ENCODE measurements at regions not wholly inside any gene's neighbourhood (a gene's known extent, or its start where the extent isn't known, plus 50 kb on each side); places are given as distances from the start of the nearest gene placed in this dataset.

DNA sequence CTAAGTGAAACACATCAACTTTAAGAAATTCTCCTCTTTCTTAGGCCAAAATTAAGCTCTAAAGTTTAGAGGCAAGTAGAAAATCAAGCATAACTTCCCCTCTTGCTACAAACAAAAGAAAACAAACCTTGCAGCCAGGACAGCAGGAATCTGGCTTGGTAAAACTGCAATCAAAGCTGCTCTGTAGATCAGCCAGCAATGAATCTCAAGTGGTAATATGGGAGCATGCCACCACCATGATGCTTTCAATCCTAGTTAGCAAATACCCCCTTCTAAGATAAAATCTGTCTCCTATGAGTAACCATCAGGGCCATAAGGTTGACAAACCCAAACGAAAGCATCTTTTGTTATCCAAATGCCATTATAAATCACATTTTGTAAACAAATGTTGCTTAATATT, 208.3 kb upstream of the PLSCR5 start:
- Histone ChIP-seq H3K9me3 (no peaks in the 10 kb centered on the region), H3K4me1 (no peaks in the 10 kb centered on the region), H3K27me3 (no peaks in the 10 kb centered on the region), H3K36me3 (no peaks in the 10 kb centered on the region), H3K27ac (no peak overlapping the region), H3K4me3 (no peak overlapping the region)
- no peak for DNase-seq
- WGBS, 2 donors: 20 to 29% methylated on average over 1 of the region's 1 CpG
- ATAC-seq (ENCODE audit: low FRiP score in 2 of 2): no peak
- TF ChIP-seq POLR2AphosphoS5 (IDR thresholded peaks at IDR 0.05) (no peak), EP300 (IDR thresholded peaks at IDR 0.05) (no peak), POLR2A (IDR thresholded peaks at IDR 0.05) (no peak)
- TF ChIP-seq, protein P1, sequence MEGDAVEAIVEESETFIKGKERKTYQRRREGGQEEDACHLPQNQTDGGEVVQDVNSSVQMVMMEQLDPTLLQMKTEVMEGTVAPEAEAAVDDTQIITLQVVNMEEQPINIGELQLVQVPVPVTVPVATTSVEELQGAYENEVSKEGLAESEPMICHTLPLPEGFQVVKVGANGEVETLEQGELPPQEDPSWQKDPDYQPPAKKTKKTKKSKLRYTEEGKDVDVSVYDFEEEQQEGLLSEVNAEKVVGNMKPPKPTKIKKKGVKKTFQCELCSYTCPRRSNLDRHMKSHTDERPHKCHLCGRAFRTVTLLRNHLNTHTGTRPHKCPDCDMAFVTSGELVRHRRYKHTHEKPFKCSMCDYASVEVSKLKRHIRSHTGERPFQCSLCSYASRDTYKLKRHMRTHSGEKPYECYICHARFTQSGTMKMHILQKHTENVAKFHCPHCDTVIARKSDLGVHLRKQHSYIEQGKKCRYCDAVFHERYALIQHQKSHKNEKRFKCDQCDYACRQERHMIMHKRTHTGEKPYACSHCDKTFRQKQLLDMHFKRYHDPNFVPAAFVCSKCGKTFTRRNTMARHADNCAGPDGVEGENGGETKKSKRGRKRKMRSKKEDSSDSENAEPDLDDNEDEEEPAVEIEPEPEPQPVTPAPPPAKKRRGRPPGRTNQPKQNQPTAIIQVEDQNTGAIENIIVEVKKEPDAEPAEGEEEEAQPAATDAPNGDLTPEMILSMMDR (IDR thresholded peaks at IDR 0.05): no peak

DNA sequence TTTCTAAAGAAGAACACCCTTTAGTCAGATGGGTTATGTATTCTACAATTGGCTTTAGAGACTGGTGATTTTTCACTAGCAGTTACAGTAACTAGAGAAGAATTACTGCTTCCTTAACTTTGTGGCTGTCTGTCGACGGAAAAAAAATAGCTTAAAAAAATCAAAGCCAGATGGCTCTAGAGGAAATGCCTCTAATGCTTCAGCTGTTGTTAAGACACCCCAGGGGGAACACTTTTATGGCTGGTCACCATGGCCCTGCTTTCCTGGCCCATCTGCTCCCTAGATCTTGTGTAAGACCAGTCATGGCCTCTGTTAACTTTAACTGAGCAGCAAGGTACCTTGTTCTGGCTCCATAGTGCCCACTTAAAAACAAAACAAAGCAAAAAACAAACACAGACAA, 198.6 kb upstream of the PLSCR5 start:
- Histone ChIP-seq H3K4me1 (no peaks in the 10 kb centered on the region), H3K27ac (no peak overlapping the region), H3K27me3 (no peaks in the 10 kb centered on the region), H3K4me3 (no peak overlapping the region), H3K9me3 (no peaks in the 10 kb centered on the region), H3K36me3 (no peaks in the 10 kb centered on the region)
- WGBS, 2 donors: 33 to 54% methylated on average over 2 of the region's 2 CpGs
- DNase-seq (no peak), ATAC-seq (ENCODE audit: low FRiP score in 2 of 2) (no peak)
- TF ChIP-seq, protein P1 (IDR thresholded peaks at IDR 0.05): no peak
- TF ChIP-seq POLR2A (IDR thresholded peaks at IDR 0.05) (no peak), POLR2AphosphoS5 (IDR thresholded peaks at IDR 0.05) (no peak), EP300 (IDR thresholded peaks at IDR 0.05) (no peak)

DNA sequence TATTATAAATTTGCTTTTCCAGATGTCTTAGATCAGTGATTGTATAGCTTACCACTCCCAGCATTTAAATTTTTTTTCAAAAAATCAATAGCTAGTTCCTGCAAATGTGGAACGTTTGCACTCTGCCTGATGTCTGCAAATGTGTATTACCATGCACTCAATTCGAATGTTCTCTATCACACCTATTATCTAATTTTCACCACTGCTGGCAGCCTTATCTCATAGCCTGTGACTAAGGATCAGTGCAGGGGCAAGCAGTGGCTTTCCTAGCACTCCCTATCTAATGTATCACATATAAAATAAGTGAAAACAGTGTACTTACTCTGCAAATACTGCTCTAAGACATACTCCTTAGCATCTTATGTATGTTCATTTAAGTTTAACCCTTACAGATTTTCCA, 196.3 kb upstream of the PLSCR5 start:
- ATAC-seq (ENCODE audit: low FRiP score in 2 of 2): no peak
- Histone ChIP-seq H3K9me3 (no peaks in the 10 kb centered on the region), H3K27me3 (no peaks in the 10 kb centered on the region), H3K4me3 (no peak overlapping the region), H3K27ac (no peak overlapping the region), H3K36me3 (no peaks in the 10 kb centered on the region), H3K4me1 (no peaks in the 10 kb centered on the region)
- no peak for DNase-seq
- 17 to 25% methylated on average over 2 of the region's 2 CpGs for WGBS, 2 donors
- TF ChIP-seq EP300 (IDR thresholded peaks at IDR 0.05): no peak
- TF ChIP-seq POLR2A (IDR thresholded peaks at IDR 0.05): no peak
- TF ChIP-seq, protein P1 (IDR thresholded peaks at IDR 0.05): no peak
- TF ChIP-seq POLR2AphosphoS5 (IDR thresholded peaks at IDR 0.05): no peak

DNA sequence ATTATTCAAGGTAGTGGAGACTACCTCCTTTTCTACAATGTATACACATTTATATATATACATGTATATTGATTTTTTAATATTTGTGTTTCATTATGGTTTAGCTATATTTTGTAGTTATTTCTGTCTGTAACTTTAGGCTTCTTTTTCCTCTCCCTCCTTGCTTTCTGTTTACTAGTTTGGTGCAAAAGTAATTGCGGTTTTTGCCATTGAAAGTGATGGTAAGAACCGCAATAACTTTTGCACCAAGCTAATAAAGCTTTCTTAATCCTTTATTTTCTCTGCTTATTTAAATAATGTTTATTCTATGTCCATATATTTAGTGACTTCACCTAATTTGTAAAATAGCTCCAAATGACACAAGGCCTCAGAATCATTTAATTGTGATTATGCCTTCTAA, 195.3 kb upstream of the PLSCR5 start:
- Histone ChIP-seq H3K4me3 (no peak overlapping the region), H3K27me3 (no peaks in the 10 kb centered on the region), H3K27ac (no peak overlapping the region), H3K9me3 (no peaks in the 10 kb centered on the region), H3K36me3 (no peaks in the 10 kb centered on the region), H3K4me1 (no peaks in the 10 kb centered on the region)
- TF ChIP-seq EP300 (IDR thresholded peaks at IDR 0.05): no peak
- TF ChIP-seq, protein P1 (IDR thresholded peaks at IDR 0.05): no peak
- TF ChIP-seq POLR2AphosphoS5 (IDR thresholded peaks at IDR 0.05): no peak
- TF ChIP-seq POLR2A (IDR thresholded peaks at IDR 0.05): no peak
- no peak for ATAC-seq (ENCODE audit: low FRiP score in 2 of 2)
- 72 to 80% methylated on average over 2 of the region's 2 CpGs for WGBS, 2 donors
- DNase-seq: no peak

DNA sequence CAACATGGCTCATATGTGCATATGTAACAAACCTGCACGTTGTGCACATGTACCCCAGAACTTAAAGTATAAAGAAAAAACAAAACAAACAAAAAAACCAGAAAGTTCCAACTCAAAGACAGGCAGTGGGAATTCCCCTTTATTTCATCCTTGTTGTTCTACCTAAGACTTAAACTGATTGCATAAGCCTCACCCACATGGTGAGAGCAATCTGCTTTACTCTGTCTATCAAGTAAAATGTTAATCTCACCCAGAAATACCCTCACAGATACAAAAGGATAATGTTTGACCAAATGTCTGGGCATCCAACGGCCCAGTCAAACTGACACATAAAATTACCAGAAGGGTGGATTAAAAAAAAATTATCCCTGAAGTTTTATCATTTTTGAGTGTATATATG, 190.9 kb upstream of the PLSCR5 start:
- H3K27me3 ChIP-seq: no peaks in the 10 kb centered on the region
- no peaks in the 10 kb centered on the region for H3K36me3 ChIP-seq
- H3K9me3 ChIP-seq: no peaks in the 10 kb centered on the region
- no peaks in the 10 kb centered on the region for H3K4me1 ChIP-seq
- WGBS, 2 donors: 49 to 52% methylated on average over 2 of the region's 2 CpGs
- no peak overlapping the region for H3K4me3 ChIP-seq
- TF ChIP-seq EP300 (IDR thresholded peaks at IDR 0.05): no peak
- no peak for TF ChIP-seq POLR2AphosphoS5 (IDR thresholded peaks at IDR 0.05)
- TF ChIP-seq POLR2A (IDR thresholded peaks at IDR 0.05): no peak
- TF ChIP-seq, protein P1 (IDR thresholded peaks at IDR 0.05): no peak
- no peak for ATAC-seq (ENCODE audit: low FRiP score in 2 of 2)
- no peak for DNase-seq
- no peak overlapping the region for H3K27ac ChIP-seq
